ENCODE measurements at regions not wholly inside any gene's neighbourhood (a gene's known extent, or its start where the extent isn't known, plus 50 kb on each side); places are given as distances from the start of the nearest gene placed in this dataset.

GRCh38 chr14:58789736-58790135, 152.0 kb downstream of the DACT1 start:
- Histone ChIP-seq H3K27me3 (ENCODE audit: control insufficient read depth, low read length) (0 out of 2 replicates have a peak, but pooled peaks cover 2% of the 10 kb centered on the region), H3K36me3 (ENCODE audit: control insufficient read depth, low read length) (no peaks in the 10 kb centered on the region), H3K4me2 (ENCODE audit: low read length) (no peak overlapping the region), H3K4me3 (ENCODE audit: low read length) (no peak overlapping the region), H3F3A (ENCODE audit: control insufficient read depth, insufficient read depth) (no peaks in the 10 kb centered on the region), H3K4me1 (ENCODE audit: control insufficient read depth, low read length) (no peaks in the 10 kb centered on the region), H4K20me1 (ENCODE audit: control insufficient read depth, insufficient read depth, low read depth, low read length) (no peaks in the 10 kb centered on the region), H3K27ac (ENCODE audit: low read depth, low read length) (no peak overlapping the region), H3K9me3 (ENCODE audit: control insufficient read depth, insufficient read depth, low read length) (no peaks in the 10 kb centered on the region), H3K9me2 (replicated peaks; ENCODE audit: control insufficient read depth, low read length) (no peaks in the 10 kb centered on the region), H3K79me2 (ENCODE audit: control insufficient read depth, low read length) (no peaks in the 10 kb centered on the region)
- no peak for TF ChIP-seq EZH2phosphoT487 (IDR thresholded peaks at IDR 0.05; ENCODE audit: borderline replicate concordance, low read length)
- TF ChIP-seq, protein P1, sequence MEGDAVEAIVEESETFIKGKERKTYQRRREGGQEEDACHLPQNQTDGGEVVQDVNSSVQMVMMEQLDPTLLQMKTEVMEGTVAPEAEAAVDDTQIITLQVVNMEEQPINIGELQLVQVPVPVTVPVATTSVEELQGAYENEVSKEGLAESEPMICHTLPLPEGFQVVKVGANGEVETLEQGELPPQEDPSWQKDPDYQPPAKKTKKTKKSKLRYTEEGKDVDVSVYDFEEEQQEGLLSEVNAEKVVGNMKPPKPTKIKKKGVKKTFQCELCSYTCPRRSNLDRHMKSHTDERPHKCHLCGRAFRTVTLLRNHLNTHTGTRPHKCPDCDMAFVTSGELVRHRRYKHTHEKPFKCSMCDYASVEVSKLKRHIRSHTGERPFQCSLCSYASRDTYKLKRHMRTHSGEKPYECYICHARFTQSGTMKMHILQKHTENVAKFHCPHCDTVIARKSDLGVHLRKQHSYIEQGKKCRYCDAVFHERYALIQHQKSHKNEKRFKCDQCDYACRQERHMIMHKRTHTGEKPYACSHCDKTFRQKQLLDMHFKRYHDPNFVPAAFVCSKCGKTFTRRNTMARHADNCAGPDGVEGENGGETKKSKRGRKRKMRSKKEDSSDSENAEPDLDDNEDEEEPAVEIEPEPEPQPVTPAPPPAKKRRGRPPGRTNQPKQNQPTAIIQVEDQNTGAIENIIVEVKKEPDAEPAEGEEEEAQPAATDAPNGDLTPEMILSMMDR (IDR thresholded peaks at IDR 0.05; ENCODE audit: low read depth, low read length, poor library complexity, severe bottlenecking): no peak

DNA sequence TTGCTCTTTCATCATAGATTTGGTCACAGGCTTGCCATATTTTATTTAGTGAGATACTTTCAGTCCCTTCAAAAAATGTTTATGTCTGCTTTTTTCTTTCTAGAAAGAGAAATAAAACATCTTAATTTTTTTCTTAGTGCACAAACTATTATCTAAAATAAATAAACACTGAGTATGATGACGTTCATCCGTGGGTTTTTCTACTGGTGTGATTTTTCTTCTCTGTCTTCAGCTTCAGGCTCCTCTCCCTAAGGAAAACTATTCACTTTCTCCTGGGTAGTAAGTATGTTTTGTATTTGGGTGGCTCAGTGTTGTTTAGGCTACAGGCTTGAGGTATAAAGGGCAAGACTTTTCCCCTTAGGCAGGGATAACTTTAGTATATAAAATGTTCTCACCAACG, 154.7 kb downstream of the DACT1 start:
- TF ChIP-seq EZH2phosphoT487 (IDR thresholded peaks at IDR 0.05; ENCODE audit: borderline replicate concordance, low read length): no peak
- TF ChIP-seq, protein P1 (IDR thresholded peaks at IDR 0.05; ENCODE audit: low read depth, low read length, poor library complexity, severe bottlenecking): no peak

GRCh38 chr14:58793131-58793740, 155.5 kb downstream of the DACT1 start:
- Histone ChIP-seq H3K4me1 (ENCODE audit: control insufficient read depth, low read length) (no peaks in the 10 kb centered on the region), H3K4me2 (ENCODE audit: low read length) (no peak overlapping the region), H3K27ac (ENCODE audit: low read depth, low read length) (no peak overlapping the region), H3K27me3 (ENCODE audit: control insufficient read depth, low read length) (peaks cover 19% of the 10 kb centered on the region; the same call in 1 of the 2 replicates), H3K36me3 (ENCODE audit: control insufficient read depth, low read length) (no peaks in the 10 kb centered on the region), H4K20me1 (ENCODE audit: control insufficient read depth, insufficient read depth, low read depth, low read length) (no peaks in the 10 kb centered on the region), H3F3A (ENCODE audit: control insufficient read depth, insufficient read depth) (no peaks in the 10 kb centered on the region), H3K9me2 (replicated peaks; ENCODE audit: control insufficient read depth, low read length) (no peaks in the 10 kb centered on the region), H3K4me3 (ENCODE audit: low read length) (no peak overlapping the region), H3K9me3 (ENCODE audit: control insufficient read depth, insufficient read depth, low read length) (no peaks in the 10 kb centered on the region), H3K79me2 (ENCODE audit: control insufficient read depth, low read length) (no peaks in the 10 kb centered on the region)
- TF ChIP-seq, protein P1 (IDR thresholded peaks at IDR 0.05; ENCODE audit: low read depth, low read length, poor library complexity, severe bottlenecking): no peak
- TF ChIP-seq EZH2phosphoT487 (IDR thresholded peaks at IDR 0.05; ENCODE audit: borderline replicate concordance, low read length): no peak

More for the DNA sequence above, 154.7 kb downstream of the DACT1 start:
- no peaks in the 10 kb centered on the region for H3K9me3 ChIP-seq (ENCODE audit: control insufficient read depth, insufficient read depth, low read length)
- H3K27ac ChIP-seq (ENCODE audit: low read depth, low read length): no peak overlapping the region
- no peaks in the 10 kb centered on the region for H4K20me1 ChIP-seq (ENCODE audit: control insufficient read depth, insufficient read depth, low read depth, low read length)
- no peak overlapping the region for H3K4me3 ChIP-seq (ENCODE audit: low read length)
- peaks cover 13% of the 10 kb centered on the region; the same call in 1 of the 2 replicates for H3K27me3 ChIP-seq (ENCODE audit: control insufficient read depth, low read length)
- H3K4me1 ChIP-seq (ENCODE audit: control insufficient read depth, low read length): no peaks in the 10 kb centered on the region
- H3K4me2 ChIP-seq (ENCODE audit: low read length): no peak overlapping the region
- H3F3A ChIP-seq (ENCODE audit: control insufficient read depth, insufficient read depth): no peaks in the 10 kb centered on the region
- H3K9me2 ChIP-seq (replicated peaks; ENCODE audit: control insufficient read depth, low read length): no peaks in the 10 kb centered on the region
- no peaks in the 10 kb centered on the region for H3K79me2 ChIP-seq (ENCODE audit: control insufficient read depth, low read length)
- H3K36me3 ChIP-seq (ENCODE audit: control insufficient read depth, low read length): no peaks in the 10 kb centered on the region

Data from DOHH2 (cell line).